Activated CD4-positive, alpha-beta T cell treated with anti-CD3 and anti-CD28 coated beads, Interleukin-2, amount 50 U/mL, for 16 hours (primary cell): ENCODE measurements at regions not wholly inside any gene's neighbourhood (a gene's known extent, or its start where the extent isn't known, plus 50 kb on each side); places are given as distances from the start of the nearest gene placed in this dataset.
"Not testable (repeated sequence)": the region's sequence is repeated elsewhere in the genome, so short reads cannot be mapped to it uniquely, and the experiment has no call there.

Source experiments
- DNase-seq: peaks from one replicate; pipeline ENCODE4 v3.0.0-alpha.2; 2020

GRCh38 chr1:65593516-65593915 is 173.0 kb downstream of the LEPR start:
- no peak for DNase-seq

GRCh38 chr1:65595724-65596123 is 175.3 kb downstream of the LEPR start:
- DNase-seq, result no peak

- no peak for DNase-seq
These were observed 176.3 kb downstream of the LEPR start for GRCh38 chr1:65596768-65597167.

DNA sequence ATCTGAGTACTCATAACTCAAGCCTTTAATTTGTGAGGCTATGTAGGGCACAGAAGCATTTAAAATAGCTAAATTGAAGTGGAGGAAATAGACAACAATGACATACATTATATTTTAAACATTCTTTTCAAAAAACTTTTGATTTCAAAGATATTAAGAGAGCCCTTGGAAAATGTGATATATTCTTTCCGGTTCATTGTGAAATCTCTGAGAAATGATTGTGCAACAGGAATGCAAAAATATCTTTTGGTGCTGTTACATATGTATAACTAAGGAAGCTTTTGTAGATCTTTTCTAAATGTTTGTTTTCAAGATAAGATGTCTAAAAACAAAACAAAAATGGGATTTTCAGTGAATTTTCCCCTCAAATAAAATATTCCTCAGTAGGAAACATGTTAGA is 185.2 kb downstream of the LEPR start:
- no peak for DNase-seq

DNA sequence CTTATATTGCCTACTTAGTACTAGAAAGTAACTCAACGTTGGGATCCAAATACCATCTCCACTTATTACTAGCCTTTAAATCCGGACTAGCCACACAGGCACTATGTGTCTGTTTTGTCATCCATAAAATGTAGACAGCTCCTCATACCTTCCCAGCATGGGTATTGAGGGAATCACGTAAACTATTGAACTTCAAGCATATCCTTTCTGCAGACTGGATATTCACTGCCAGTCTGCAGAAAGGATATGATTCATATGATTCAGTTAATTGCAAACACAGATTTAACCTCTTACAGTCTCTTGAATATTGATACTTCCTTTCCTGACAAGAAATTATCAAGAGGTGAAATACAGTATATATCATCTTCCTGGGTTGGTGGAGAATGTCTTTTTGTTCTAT is 186.0 kb downstream of the LEPR start:
- no peak for DNase-seq

GRCh38 chr1:65613884-65614283 is 178.8 kb upstream of the PDE4B start:
- no peak for DNase-seq

DNA sequence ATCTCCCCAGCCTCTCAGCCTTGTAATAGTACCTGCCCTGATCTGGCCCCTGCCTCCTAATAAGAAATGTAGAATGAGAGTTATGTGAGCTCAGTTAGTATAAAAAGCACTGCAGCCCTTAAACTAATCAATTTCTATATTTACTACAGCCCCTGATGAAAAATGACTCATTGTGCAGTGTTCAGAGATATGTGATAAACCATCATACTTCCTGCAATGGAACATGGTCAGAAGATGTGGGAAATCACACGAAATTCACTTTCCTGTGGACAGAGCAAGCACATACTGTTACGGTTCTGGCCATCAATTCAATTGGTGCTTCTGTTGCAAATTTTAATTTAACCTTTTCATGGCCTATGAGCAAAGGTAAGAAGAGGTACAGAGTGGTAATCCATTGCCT is 176.8 kb upstream of the PDE4B start:
- DNase-seq, result no peak

DNA sequence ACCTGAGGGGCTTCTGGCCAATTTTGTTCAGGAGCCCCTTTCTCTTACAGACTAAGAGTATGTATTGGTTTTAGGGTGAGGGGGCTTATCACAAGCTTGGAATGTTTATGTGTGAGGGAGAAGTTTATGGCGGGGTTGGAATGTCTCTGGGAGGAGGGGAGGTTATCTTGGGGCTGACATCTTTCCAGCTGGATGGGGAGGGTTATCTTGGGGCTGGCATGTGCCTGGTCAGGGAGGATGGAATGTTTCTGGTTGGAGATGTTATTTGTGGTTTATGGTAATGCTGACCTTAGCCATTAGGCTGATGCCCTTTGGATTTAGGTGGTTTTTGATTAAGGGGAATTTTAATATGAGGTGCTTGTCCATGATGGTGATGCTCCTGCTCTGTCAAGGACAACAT is 171.0 kb upstream of the PDE4B start:
- DNase-seq, result not testable (repeated sequence)

- DNase-seq, result no peak
These were observed 168.8 kb upstream of the PDE4B start for GRCh38 chr1:65623895-65624294.

GRCh38 chr1:65625528-65625927 is 167.2 kb upstream of the PDE4B start:
- DNase-seq, result no peak

GRCh38 chr1:65626003-65626402 is 166.7 kb upstream of the PDE4B start:
- no peak for DNase-seq

DNA sequence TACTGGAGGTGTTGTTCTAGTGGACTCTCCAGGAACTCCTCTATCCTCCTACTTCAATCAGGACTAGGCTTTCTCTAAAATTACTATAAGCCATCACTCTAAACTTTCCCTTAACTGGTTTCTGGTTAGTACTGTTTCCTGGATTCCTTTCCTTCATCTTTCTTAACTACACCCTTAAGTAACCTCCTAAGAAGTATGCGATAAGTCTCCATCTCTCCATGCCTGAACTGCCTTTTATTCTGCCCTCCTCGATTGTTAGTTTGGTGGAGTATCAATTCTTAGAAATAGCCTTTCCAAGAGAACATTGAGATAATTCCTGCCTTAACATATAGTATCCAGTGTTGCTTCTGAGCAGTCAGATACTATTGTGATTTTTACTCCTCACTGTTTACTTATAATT is 162.9 kb upstream of the PDE4B start:
- no peak for DNase-seq

GRCh38 chr1:65630855-65631254 is 161.8 kb upstream of the PDE4B start:
- no peak for DNase-seq

DNA sequence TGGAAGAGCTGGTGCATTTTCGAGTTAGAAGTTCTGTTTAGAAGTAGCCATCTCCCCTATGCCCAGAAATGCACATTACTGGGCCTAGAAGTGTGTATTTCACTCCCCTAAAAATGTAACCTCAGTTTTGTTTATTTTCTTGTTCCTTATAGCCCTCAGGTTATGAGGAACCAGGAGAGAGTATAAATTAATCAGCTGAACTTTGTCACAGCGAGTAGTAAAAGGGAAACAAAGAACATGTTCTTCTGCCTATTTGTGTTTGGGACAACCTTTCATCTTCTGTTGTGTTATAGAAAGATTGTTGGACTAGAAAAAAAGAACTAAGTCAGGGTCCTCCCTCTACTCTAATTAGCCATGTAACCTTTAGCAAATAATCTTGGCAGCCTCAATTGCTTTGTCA is 160.5 kb upstream of the PDE4B start:
- no peak for DNase-seq

GRCh38 chr1:65640046-65640445 is 152.6 kb upstream of the PDE4B start:
- DNase-seq, result no peak

GRCh38 chr1:65649185-65649584 is 143.5 kb upstream of the PDE4B start:
- DNase-seq, result not testable (repeated sequence)

- DNase-seq, result no peak
These were observed 142.0 kb upstream of the PDE4B start for GRCh38 chr1:65650682-65651081.

GRCh38 chr1:65654526-65654925 is 138.2 kb upstream of the PDE4B start:
- DNase-seq, result not testable (repeated sequence)

DNA sequence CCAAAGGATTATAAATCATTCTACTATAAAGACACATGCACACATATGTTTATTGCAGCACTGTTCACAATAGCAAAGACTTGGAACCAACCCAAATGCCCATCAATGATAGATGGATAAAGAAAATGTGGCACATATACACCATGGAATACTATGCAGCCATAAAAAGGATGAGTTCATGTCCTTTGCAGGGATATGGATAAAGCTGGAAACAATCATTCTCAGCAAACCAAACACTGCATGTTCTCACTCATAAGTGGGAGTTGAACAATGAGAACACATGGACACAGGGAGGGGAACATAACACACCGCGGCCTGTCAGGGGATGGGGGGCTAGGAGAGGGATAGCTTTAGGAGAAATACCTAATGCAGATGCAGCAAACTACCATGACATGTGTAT is 135.1 kb upstream of the PDE4B start:
- DNase-seq, result not testable (repeated sequence)

GRCh38 chr1:65658122-65658521 is 134.6 kb upstream of the PDE4B start:
- no peak for DNase-seq

DNA sequence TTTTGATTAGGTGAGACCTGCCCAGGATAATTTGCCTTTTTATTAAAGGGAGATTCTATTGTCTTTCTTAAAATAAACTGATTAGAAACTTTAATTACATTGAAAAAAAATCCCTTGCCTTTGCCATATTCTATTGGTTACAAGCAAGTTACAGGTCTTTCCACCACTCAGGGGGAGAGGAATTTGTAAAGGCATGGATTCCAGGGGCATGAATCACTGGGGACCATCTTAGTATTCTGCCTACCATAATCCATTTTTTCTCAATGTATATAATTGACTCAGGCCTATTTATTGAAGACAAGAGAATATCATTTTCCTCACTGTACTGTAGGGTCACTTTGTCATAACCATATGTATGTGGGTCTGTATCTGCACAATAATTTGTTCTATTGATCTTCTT is 124.3 kb upstream of the PDE4B start:
- DNase-seq, result no peak

DNA sequence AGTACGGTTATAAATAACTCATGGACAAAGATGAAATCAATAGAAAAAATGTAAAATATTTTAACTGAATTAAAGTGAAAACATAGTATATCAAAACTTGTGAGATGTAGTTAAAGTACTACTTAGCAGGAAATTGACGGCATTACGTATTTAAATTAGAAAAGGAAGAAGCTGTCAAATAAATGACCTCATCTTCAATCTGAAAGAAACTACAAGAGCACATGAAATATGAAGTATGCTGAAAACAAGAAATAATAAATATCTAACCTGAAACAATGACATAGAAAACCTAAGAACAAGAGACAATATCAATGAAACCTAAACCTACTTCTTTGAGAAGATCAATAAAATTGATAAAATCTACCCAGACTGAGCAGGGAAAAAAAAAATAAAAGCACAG is 122.2 kb upstream of the PDE4B start:
- DNase-seq, result no peak

GRCh38 chr1:65674522-65674921 is 118.2 kb upstream of the PDE4B start:
- DNase-seq, result no peak

DNA sequence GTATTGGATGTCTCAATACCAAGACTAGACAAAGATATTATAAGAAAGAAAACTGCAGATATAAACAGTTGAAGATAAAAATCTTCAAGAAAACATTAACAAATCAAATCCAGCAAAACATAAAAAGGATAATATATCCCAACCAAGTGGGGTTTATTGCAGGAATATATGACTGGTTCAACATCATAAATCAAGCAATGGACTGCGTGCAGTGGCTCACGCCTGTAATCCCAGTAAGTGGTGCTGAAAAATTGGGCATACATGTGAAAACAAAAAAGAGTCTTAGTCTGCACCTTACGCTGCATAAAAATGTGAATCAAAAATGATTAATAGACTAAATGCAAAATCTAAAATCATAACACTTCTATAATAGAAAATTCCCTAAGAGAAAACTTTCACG is 112.9 kb upstream of the PDE4B start:
- DNase-seq, result no peak

DNA sequence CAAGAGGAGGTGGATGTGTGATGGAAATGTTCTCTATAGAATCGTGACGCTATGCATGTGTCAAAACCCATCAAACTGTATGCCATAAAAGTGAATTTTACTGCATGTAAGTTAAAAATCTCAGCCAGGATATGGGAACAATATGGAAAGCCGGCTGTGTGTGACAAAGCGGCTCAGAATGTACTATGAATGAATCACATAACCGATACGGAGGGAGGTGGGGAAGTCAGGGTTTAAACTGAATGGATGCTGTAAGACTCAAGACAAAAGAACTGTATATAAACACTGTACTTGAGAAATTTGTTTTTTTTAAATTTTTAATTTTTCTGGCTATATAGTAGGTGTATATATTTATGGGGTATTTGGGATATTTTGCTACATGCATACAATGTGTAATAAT is 111.6 kb upstream of the PDE4B start:
- no peak for DNase-seq
